ENCODE measurements at regions not wholly inside any gene's neighbourhood (a gene's known extent, or its start where the extent isn't known, plus 50 kb on each side); places are given as distances from the start of the nearest gene placed in this dataset.

GRCh38 chr20:57986666-57987065 is 241.8 kb downstream of the ANKRD60 start:
- no peak overlapping the region for H3K4me2 ChIP-seq (ENCODE audit: low read length, poor library complexity, severe bottlenecking)
- H2AK5ac ChIP-seq (ENCODE audit: low read length, severe bottlenecking), result no peak overlapping the region
- no peak overlapping the region for H3K4me3 ChIP-seq (ENCODE audit: insufficient read depth in 1 of 2, low read depth in 1 of 2, low read length in 2 of 2)
- H2BK120ac ChIP-seq (ENCODE audit: low read depth, low read length), result no peak overlapping the region
- no peak overlapping the region for H3K18ac ChIP-seq (ENCODE audit: low read depth in 1 of 2, low read length in 2 of 2)
- no peak overlapping the region for H3K14ac ChIP-seq (ENCODE audit: low read length in 2 of 2)
- no peak overlapping the region for H2AFZ ChIP-seq (ENCODE audit: low read depth, low read length)
- no peak overlapping the region for H3K4ac ChIP-seq (ENCODE audit: low read depth in 1 of 2, low read length in 2 of 2)
- peaks cover 0 to 16% of the 10 kb centered on the region in 2 experiments for H3K27me3 ChIP-seq (ENCODE audit: control insufficient read depth in 1 of 2, insufficient read depth in 1 of 2, low read length in 2 of 2)
- H3K79me1 ChIP-seq (replicated peaks; ENCODE audit: low read length, poor library complexity, severe bottlenecking), result no peaks in the 10 kb centered on the region
- H3K9me3 ChIP-seq (ENCODE audit: control insufficient read depth, low read length), result no peaks in the 10 kb centered on the region
- H3K9ac ChIP-seq (ENCODE audit: low read length), result no peak overlapping the region
- no peak overlapping the region for H4K8ac ChIP-seq (ENCODE audit: low read length)
- H4K91ac ChIP-seq (ENCODE audit: low read length), result no peak overlapping the region
- 61% methylated on average over 6 of the region's 6 CpGs for WGBS
- peaks cover 1% of the 10 kb centered on the region for H3K4me1 ChIP-seq (ENCODE audit: control insufficient read depth, insufficient read depth, low read depth, low read length)
- no peaks in the 10 kb centered on the region for H3K36me3 ChIP-seq (ENCODE audit: control insufficient read depth in 1 of 2, insufficient read depth in 2 of 2, low read depth in 1 of 2, low read length in 2 of 2)
- no peak overlapping the region for H3K23ac ChIP-seq (ENCODE audit: low read length in 2 of 2)
- DNase-seq, result no peak
- no peak overlapping the region for H2BK5ac ChIP-seq (ENCODE audit: low read depth, low read length, poor library complexity, severe bottlenecking)
- no peak overlapping the region for H3K27ac ChIP-seq (ENCODE audit: low read length, poor library complexity, severe bottlenecking)
- no peak overlapping the region for H2BK12ac ChIP-seq (ENCODE audit: low read length in 2 of 2)
- no peak overlapping the region for H2BK15ac ChIP-seq (ENCODE audit: low read depth, poor library complexity, severe bottlenecking)

- Histone ChIP-seq H2BK15ac (ENCODE audit: low read depth, poor library complexity, severe bottlenecking) (no peak overlapping the region), H3K4me1 (ENCODE audit: control insufficient read depth, insufficient read depth, low read depth, low read length) (peaks cover 1% of the 10 kb centered on the region)
- WGBS, result 48% methylated on average over 3 of the region's 5 CpGs
Measured at GRCh38 chr20:57985278-57985677, 243.2 kb downstream of the ANKRD60 start.

GRCh38 chr20:57983082-57983481 is 245.4 kb downstream of the ANKRD60 start:
- no peaks in the 10 kb centered on the region for H3K79me1 ChIP-seq (replicated peaks; ENCODE audit: low read length, poor library complexity, severe bottlenecking)
- H2BK120ac ChIP-seq (ENCODE audit: low read depth, low read length), result no peak overlapping the region
- no peaks in the 10 kb centered on the region for H3K9me3 ChIP-seq (ENCODE audit: control insufficient read depth, low read length)
- peaks cover 1% of the 10 kb centered on the region for H3K4me1 ChIP-seq (ENCODE audit: control insufficient read depth, insufficient read depth, low read depth, low read length)
- H3K27ac ChIP-seq (ENCODE audit: low read length, poor library complexity, severe bottlenecking), result no peak overlapping the region
- H3K4me2 ChIP-seq (ENCODE audit: low read length, poor library complexity, severe bottlenecking), result no peak overlapping the region
- no peak overlapping the region for H3K9ac ChIP-seq (ENCODE audit: low read length)
- no peak for DNase-seq
- WGBS, result 71% methylated on average over 9 of the region's 9 CpGs
- no peak overlapping the region for H4K8ac ChIP-seq (ENCODE audit: low read length)
- no peaks in the 10 kb centered on the region for H3K36me3 ChIP-seq (ENCODE audit: control insufficient read depth in 1 of 2, insufficient read depth in 2 of 2, low read depth in 1 of 2, low read length in 2 of 2)
- H2AK5ac ChIP-seq (ENCODE audit: low read length, severe bottlenecking), result no peak overlapping the region
- H2BK12ac ChIP-seq (ENCODE audit: low read length in 2 of 2), result no peak overlapping the region
- no peak overlapping the region for H3K4ac ChIP-seq (ENCODE audit: low read depth in 1 of 2, low read length in 2 of 2)
- no peak overlapping the region for H3K23ac ChIP-seq (ENCODE audit: low read length in 2 of 2)
- no peak overlapping the region for H2BK15ac ChIP-seq (ENCODE audit: low read depth, poor library complexity, severe bottlenecking)
- H3K18ac ChIP-seq (ENCODE audit: low read depth in 1 of 2, low read length in 2 of 2), result no peak overlapping the region
- H2AFZ ChIP-seq (ENCODE audit: low read depth, low read length), result peak overlapping the region; percentile 19
- no peak overlapping the region for H3K14ac ChIP-seq (ENCODE audit: low read length in 2 of 2)
- H3K4me3 ChIP-seq (ENCODE audit: insufficient read depth in 1 of 2, low read depth in 1 of 2, low read length in 2 of 2), result peak overlapping the region in 1 of 2 experiments; percentile 9
- H4K91ac ChIP-seq (ENCODE audit: low read length), result no peak overlapping the region
- H2BK5ac ChIP-seq (ENCODE audit: low read depth, low read length, poor library complexity, severe bottlenecking), result no peak overlapping the region
- peaks cover 0 to 42% of the 10 kb centered on the region in 2 experiments for H3K27me3 ChIP-seq (ENCODE audit: control insufficient read depth in 1 of 2, insufficient read depth in 1 of 2, low read length in 2 of 2)

More at GRCh38 chr20:57985278-57985677, 243.2 kb downstream of the ANKRD60 start:
- Histone ChIP-seq H4K91ac (ENCODE audit: low read length) (no peak overlapping the region), H2AK5ac (ENCODE audit: low read length, severe bottlenecking) (no peak overlapping the region), H3K14ac (ENCODE audit: low read length in 2 of 2) (no peak overlapping the region), H3K4me3 (ENCODE audit: insufficient read depth in 1 of 2, low read depth in 1 of 2, low read length in 2 of 2) (no peak overlapping the region), H3K36me3 (ENCODE audit: control insufficient read depth in 1 of 2, insufficient read depth in 2 of 2, low read depth in 1 of 2, low read length in 2 of 2) (no peaks in the 10 kb centered on the region), H2BK12ac (ENCODE audit: low read length in 2 of 2) (no peak overlapping the region), H3K27me3 (ENCODE audit: control insufficient read depth in 1 of 2, insufficient read depth in 1 of 2, low read length in 2 of 2) (peaks cover 0 to 27% of the 10 kb centered on the region in 2 experiments), H3K27ac (ENCODE audit: low read length, poor library complexity, severe bottlenecking) (no peak overlapping the region), H3K9me3 (ENCODE audit: control insufficient read depth, low read length) (no peaks in the 10 kb centered on the region), H3K9ac (ENCODE audit: low read length) (no peak overlapping the region), H2BK5ac (ENCODE audit: low read depth, low read length, poor library complexity, severe bottlenecking) (no peak overlapping the region), H2AFZ (ENCODE audit: low read depth, low read length) (no peak overlapping the region), H4K8ac (ENCODE audit: low read length) (no peak overlapping the region), H3K4me2 (ENCODE audit: low read length, poor library complexity, severe bottlenecking) (no peak overlapping the region), H3K18ac (ENCODE audit: low read depth in 1 of 2, low read length in 2 of 2) (no peak overlapping the region), H3K79me1 (replicated peaks; ENCODE audit: low read length, poor library complexity, severe bottlenecking) (no peaks in the 10 kb centered on the region), H3K23ac (ENCODE audit: low read length in 2 of 2) (no peak overlapping the region), H2BK120ac (ENCODE audit: low read depth, low read length) (no peak overlapping the region), H3K4ac (ENCODE audit: low read depth in 1 of 2, low read length in 2 of 2) (no peak overlapping the region)
- DNase-seq, result no peak

DNA sequence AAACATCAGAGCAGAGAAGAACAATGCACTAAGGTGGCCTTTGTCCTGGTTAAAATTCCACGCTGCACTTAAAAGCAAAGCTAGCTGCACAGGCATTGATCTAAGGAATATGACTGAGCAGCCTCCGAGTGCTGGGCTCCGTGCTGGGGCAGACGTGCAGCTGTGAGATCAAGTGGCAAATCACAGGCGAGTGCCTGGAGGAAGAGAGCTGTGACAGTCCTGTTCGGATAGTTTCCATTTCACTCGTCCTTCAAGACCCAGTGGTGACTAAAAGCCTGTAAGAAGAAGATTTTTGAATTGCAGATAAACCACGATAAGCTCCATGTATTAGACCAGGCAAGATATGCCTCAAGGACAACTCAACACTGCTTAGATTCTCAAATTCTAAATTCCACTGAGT is 247.9 kb downstream of the ANKRD60 start:
- Histone ChIP-seq H3K9ac (ENCODE audit: low read length) (no peak overlapping the region), H3K14ac (ENCODE audit: low read length in 2 of 2) (no peak overlapping the region), H3K4me3 (ENCODE audit: insufficient read depth in 1 of 2, low read depth in 1 of 2, low read length in 2 of 2) (no peak overlapping the region), H3K36me3 (ENCODE audit: control insufficient read depth in 1 of 2, insufficient read depth in 2 of 2, low read depth in 1 of 2, low read length in 2 of 2) (no peaks in the 10 kb centered on the region), H3K9me3 (ENCODE audit: control insufficient read depth, low read length) (no peaks in the 10 kb centered on the region), H3K23ac (ENCODE audit: low read length in 2 of 2) (no peak overlapping the region), H2BK12ac (ENCODE audit: low read length in 2 of 2) (no peak overlapping the region), H3K4me1 (ENCODE audit: control insufficient read depth, insufficient read depth, low read depth, low read length) (peaks cover 1% of the 10 kb centered on the region), H2AFZ (ENCODE audit: low read depth, low read length) (no peak overlapping the region), H3K79me1 (replicated peaks; ENCODE audit: low read length, poor library complexity, severe bottlenecking) (no peaks in the 10 kb centered on the region), H3K18ac (ENCODE audit: low read depth in 1 of 2, low read length in 2 of 2) (no peak overlapping the region), H2AK5ac (ENCODE audit: low read length, severe bottlenecking) (no peak overlapping the region), H4K91ac (ENCODE audit: low read length) (no peak overlapping the region), H3K4me2 (ENCODE audit: low read length, poor library complexity, severe bottlenecking) (no peak overlapping the region), H3K27ac (ENCODE audit: low read length, poor library complexity, severe bottlenecking) (no peak overlapping the region), H2BK5ac (ENCODE audit: low read depth, low read length, poor library complexity, severe bottlenecking) (no peak overlapping the region), H3K27me3 (ENCODE audit: control insufficient read depth in 1 of 2, insufficient read depth in 1 of 2, low read length in 2 of 2) (peaks cover 0 to 46% of the 10 kb centered on the region in 2 experiments), H2BK120ac (ENCODE audit: low read depth, low read length) (no peak overlapping the region), H4K8ac (ENCODE audit: low read length) (no peak overlapping the region), H3K4ac (ENCODE audit: low read depth in 1 of 2, low read length in 2 of 2) (no peak overlapping the region), H2BK15ac (ENCODE audit: low read depth, poor library complexity, severe bottlenecking) (no peak overlapping the region)
- 45% methylated on average over 7 of the region's 8 CpGs for WGBS
- no peak for DNase-seq
